IMR-90 (cell line): ENCODE measurements at regions not wholly inside any gene's neighbourhood (a gene's known extent, or its start where the extent isn't known, plus 50 kb on each side); places are given as distances from the start of the nearest gene placed in this dataset.

Experiments
- ATAC-seq: fragments of 200-7000 bp; cut with Tn5 transposase; 2 replicates; pipeline ENCODE4 v1.9.1; 2020; ENCODE audit warnings: low read depth, mild to moderate bottlenecking, moderate library complexity
- BruUV-seq: library from RNA; stranded (reverse); fragments of 400-500 nt; replicated peaks from 2 replicates; lab custom pipeline; 2021; lab: Mats Ljungman, UMichigan
- CTCF ChIA-PET: fragments of 300-600 bp; formaldehyde crosslinking; extraction: SDS; loops from one replicate; lab custom pipeline; 2021; ENCODE audit warnings: antibody characterized with exemption; lab: Yijun Ruan, JAX
- POLR2A ChIA-PET: fragments of 300-600 bp; sonication (Branson Sonifier 250); formaldehyde crosslinking; loops from one replicate; lab custom pipeline; 2022; ENCODE audit warnings: antibody characterized with exemption; ENCODE audit not compliant: unreplicated experiment; lab: Charles Lee
- DNase-seq: peaks from one replicate; pipeline ENCODE4 v3.0.0; 2013
- H2AFZ ChIP-seq: replicated peaks from 2 replicates; pipeline ENCODE3; 2013; ENCODE audit warnings: low read length, mild to moderate bottlenecking; ENCODE audit not compliant: poor library complexity
- H2AK5ac ChIP-seq: 2 replicates; pipeline ENCODE4 v1.6.1; 2013; ENCODE audit warnings: low read depth, low read length, inconsistent platforms
- H2AK9ac ChIP-seq: replicated peaks from 2 replicates; pipeline ENCODE3; 2013; ENCODE audit warnings: mild to moderate bottlenecking, low read depth, low read length, moderate library complexity; ENCODE audit not compliant: poor library complexity
- H2BK120ac ChIP-seq: 2 replicates; pipeline ENCODE4 v1.6.1; 2013; ENCODE audit warnings: low read depth, low read length, inconsistent platforms
- H2BK15ac ChIP-seq: 3 replicates; pipeline ENCODE4 v1.6.1; 2013; ENCODE audit warnings: low read depth, low read length, inconsistent platforms
- H2BK20ac ChIP-seq: 2 replicates; pipeline ENCODE4 v1.6.1; 2013; ENCODE audit warnings: low read depth, mild to moderate bottlenecking, inconsistent platforms, low read length, moderate library complexity
- H2BK5ac ChIP-seq: 2 replicates; pipeline ENCODE4 v1.6.1; 2013; ENCODE audit warnings: mild to moderate bottlenecking, low read depth, low read length, inconsistent platforms; ENCODE audit not compliant: poor library complexity, severe bottlenecking
- H3K14ac ChIP-seq: replicated peaks from 2 replicates; pipeline ENCODE4 v1.6.1; 2013; ENCODE audit warnings: low read depth, low read length, inconsistent platforms
- H3K18ac ChIP-seq: 2 replicates; pipeline ENCODE4 v1.6.1; 2013; ENCODE audit warnings: low read depth, low read length, control low read depth
- H3K23ac ChIP-seq: 2 replicates; pipeline ENCODE4 v1.6.1; 2013; ENCODE audit warnings: low read depth, low read length, inconsistent platforms
- H3K27ac ChIP-seq: 2 replicates; pipeline ENCODE4 v1.5.1; 2013; ENCODE audit warnings: mild to moderate bottlenecking, control low read depth, low read length; ENCODE audit not compliant: insufficient read depth
- H3K27me3 ChIP-seq: 2 replicates; pipeline ENCODE4 v1.6.1; 2013; ENCODE audit warnings: low read length; ENCODE audit not compliant: control insufficient read depth, insufficient read depth
- H3K36me3 ChIP-seq: 2 replicates; pipeline ENCODE4 v1.6.1; 2013; ENCODE audit warnings: low read length, mixed read lengths; ENCODE audit not compliant: control insufficient read depth, insufficient read depth
- H3K4ac ChIP-seq: 2 replicates; pipeline ENCODE4 v1.6.1; 2013; ENCODE audit warnings: low read depth, low read length, inconsistent platforms
- H3K4me1 ChIP-seq: 2 replicates; pipeline ENCODE4 v1.6.1; 2013; ENCODE audit warnings: low read length, mixed read lengths; ENCODE audit not compliant: control insufficient read depth, insufficient read depth
- H3K4me2 ChIP-seq: 2 replicates; pipeline ENCODE4 v1.6.1; 2013; ENCODE audit warnings: low read depth, mild to moderate bottlenecking, control low read depth, low read length, moderate library complexity
- H3K4me3 ChIP-seq: 2 replicates; pipeline ENCODE4 v1.5.1; 2013; ENCODE audit warnings: low read depth, mild to moderate bottlenecking, control low read depth, low read length, moderate library complexity; ENCODE audit not compliant: insufficient read depth
- H3K56ac ChIP-seq: 2 replicates; pipeline ENCODE4 v1.6.1; 2013; ENCODE audit warnings: low read length, inconsistent platforms; ENCODE audit not compliant: insufficient read depth; ENCODE audit errors: extremely low read depth
- H3K79me1 ChIP-seq, 2 experiments: 2 replicates each; pipeline ENCODE4 v1.6.1; 2013; ENCODE audit warnings: low read length in 2 of 2, inconsistent platforms in 1 of 2, low read depth in 1 of 2
- H3K9ac ChIP-seq: 2 replicates; pipeline ENCODE4 v1.6.1; 2013; ENCODE audit warnings: low read depth, low read length, control low read depth
- H3K9me1 ChIP-seq: 2 replicates; pipeline ENCODE4 v1.6.1; 2013; ENCODE audit warnings: low read length, inconsistent platforms; ENCODE audit not compliant: insufficient read depth
- H3K9me3 ChIP-seq: 2 replicates; pipeline ENCODE4 v1.6.1; 2013; ENCODE audit warnings: low read length; ENCODE audit not compliant: control insufficient read depth, insufficient read depth
- H4K20me1 ChIP-seq: 2 replicates; pipeline ENCODE4 v1.6.1; 2013; ENCODE audit warnings: low read length, inconsistent platforms; ENCODE audit not compliant: insufficient read depth
- H4K5ac ChIP-seq: 2 replicates; pipeline ENCODE4 v1.6.1; 2013; ENCODE audit warnings: mild to moderate bottlenecking, low read depth, low read length, control low read depth
- H4K8ac ChIP-seq, 2 experiments: 2 replicates each; pipeline ENCODE4 v1.6.1; 2013; ENCODE audit warnings: low read depth in 2 of 2, low read length in 2 of 2, control low read depth in 1 of 2, inconsistent platforms in 1 of 2
- H4K91ac ChIP-seq: 2 replicates; pipeline ENCODE4 v1.6.1; 2013; ENCODE audit warnings: low read depth, low read length, inconsistent platforms; ENCODE audit not compliant: insufficient read depth
- CHD1 ChIP-seq: IDR thresholded peaks from 2 replicates; pipeline ENCODE4 v1.6.1; 2012; ENCODE audit warnings: low read depth, low read length, improper control_type of control experiment
- CTCF ChIP-seq: conservative IDR thresholded peaks from 2 replicates; pipeline ENCODE4 v1.5.1; 2012; ENCODE audit warnings: mild to moderate bottlenecking, low read depth, low read length, improper control_type of control experiment
- MXI1 ChIP-seq: IDR thresholded peaks from 2 replicates; pipeline ENCODE4 v1.6.1; 2012; ENCODE audit warnings: low read depth, mild to moderate bottlenecking, low read length, moderate library complexity, borderline replicate concordance
- NFE2L2 ChIP-seq: fragments of 150-350 bp; IDR thresholded peaks from 2 replicates; pipeline ENCODE4 v1.6.1; 2016; ENCODE audit warnings: low read depth, mild to moderate bottlenecking, low read length
- POLR2A ChIP-seq: IDR thresholded peaks from 2 replicates; pipeline ENCODE4 v1.6.1; 2012; ENCODE audit warnings: mild to moderate bottlenecking, low read depth, low read length
- RFX5 ChIP-seq: IDR thresholded peaks from 2 replicates; pipeline ENCODE4 v1.8.0; 2012; ENCODE audit warnings: low read depth, mild to moderate bottlenecking, low read length, moderate library complexity
- SMC3 ChIP-seq: fragments of 150-350 bp; IDR thresholded peaks from 2 replicates; pipeline ENCODE4 v1.6.1; 2016; ENCODE audit warnings: low read depth, mild to moderate bottlenecking, antibody characterized with exemption, low read length, moderate library complexity
- USF2 ChIP-seq: fragments of 150-350 bp; IDR thresholded peaks from 2 replicates; pipeline ENCODE4 v1.6.1; 2017; ENCODE audit warnings: mild to moderate bottlenecking, antibody characterized with exemption, low read length, low read depth
- WGBS, 2 experiments: methylation state at CpG; one replicate each; pipeline versions ENCODE4 v1.1.5 to v1.1.7; 2013; ENCODE audit warnings: missing lambda C conversion rate in 2 of 2; ENCODE audit not compliant: insufficient read length in 1 of 2; ENCODE audit errors: extremely low coverage in 2 of 2; 5-methylcytosine and 5-hydroxymethylcytosine counted together
- dilution Hi-C: fragments of 300-500 bp; cut with HindIII; formaldehyde crosslinking; loops from one replicate; pipeline ENCODE4 v1.14.3; 2018; ENCODE audit warnings: low sequenced_read_pairs; ENCODE audit not compliant: unreplicated experiment
- in situ Hi-C: fragments of 300-500 bp; cut with MboI; formaldehyde crosslinking; loops from 3 replicates; pipeline ENCODE4 v1.14.3; 2019; ENCODE audit warnings: low sequenced_read_pairs, inconsistent platforms, mixed read lengths
- intact Hi-C: fragments of 100-400 bp; cut with micrococcal nuclease; formaldehyde crosslinking; loops from 2 replicates; pipeline ENCODE4 v1.10.0; 2022

GRCh38 chr2:163401481-163401880 is 334.3 kb downstream of the FIGN start:
- Histone ChIP-seq H4K20me1 (no peaks in the 10 kb centered on the region), H3K79me1 (no peaks in the 10 kb centered on the region), H4K91ac (no peak overlapping the region), H2BK20ac (no peak overlapping the region), H2AFZ (no peak overlapping the region), H2AK5ac (no peak overlapping the region), H3K9me3 (no peaks in the 10 kb centered on the region), H3K4me1 (no peaks in the 10 kb centered on the region), H3K9ac (no peak overlapping the region), H2AK9ac (no peak overlapping the region), H3K56ac (no peak overlapping the region), H3K36me3 (no peaks in the 10 kb centered on the region), H3K18ac (no peak overlapping the region), H3K4ac (no peak overlapping the region), H4K8ac (no peak overlapping the region), H3K4me2 (no peak overlapping the region), H3K9me1 (no peaks in the 10 kb centered on the region), H2BK5ac (no peak overlapping the region), H3K27me3 (no peaks in the 10 kb centered on the region), H3K4me3 (no peak overlapping the region), H3K23ac (no peak overlapping the region), H2BK15ac (no peak overlapping the region), H3K27ac (no peak overlapping the region), H2BK120ac (no peak overlapping the region), H4K5ac (no peak overlapping the region), H3K14ac (no peak overlapping the region)
- DNase-seq (peak; percentile 13), ATAC-seq (no peak)
- dilution Hi-C loops (no loop called here), in situ Hi-C loops (no loop called here), intact Hi-C loops (no loop called here)
- TF ChIP-seq POLR2A: no peak
- TF ChIP-seq SMC3: no peak
- TF ChIP-seq CTCF: no peak
- TF ChIP-seq RFX5: no peak
- no peak for TF ChIP-seq USF2
- no peak for TF ChIP-seq MXI1
- no peak for TF ChIP-seq CHD1
- no peak for TF ChIP-seq NFE2L2
- CTCF ChIA-PET: no interaction called here
- WGBS, 2 experiments: no CpG with 5 or more reads among the region's 3 CpGs
- POLR2A ChIA-PET: no interaction called here
- BruUV-seq: no TSS peak
